Adipocyte (in vitro differentiated cells): ENCODE measurements at regions not wholly inside any gene's neighbourhood (a gene's known extent, or its start where the extent isn't known, plus 50 kb on each side); places are given as distances from the start of the nearest gene placed in this dataset.

Experiments used
- DNase-seq: peaks from one replicate; pipeline ENCODE4 v3.0.0-alpha.2; 2015; ENCODE audit warnings: low read depth
- H3K27me3 ChIP-seq: replicated peaks from 2 replicates; pipeline ENCODE4 v1.7.0; 2013; ENCODE audit warnings: mild to moderate bottlenecking, low read length, moderate library complexity; ENCODE audit not compliant: control insufficient read depth, insufficient read depth
- H3K36me3 ChIP-seq: 2 replicates; pipeline ENCODE4 v1.7.0; 2013; ENCODE audit warnings: low read length, mild to moderate bottlenecking, moderate library complexity; ENCODE audit not compliant: control insufficient read depth, insufficient read depth, severe bottlenecking
- H3K4me1 ChIP-seq: 2 replicates; pipeline ENCODE4 v1.7.0; 2013; ENCODE audit warnings: mild to moderate bottlenecking, low read length, moderate library complexity; ENCODE audit not compliant: control insufficient read depth, insufficient read depth
- H3K4me3 ChIP-seq: 2 replicates; pipeline ENCODE4 v1.7.0; 2013; ENCODE audit warnings: mild to moderate bottlenecking, low read length, moderate library complexity
- H3K9ac ChIP-seq: 2 replicates; pipeline ENCODE4 v1.7.0; 2013; ENCODE audit warnings: mild to moderate bottlenecking, low read length, moderate library complexity
- H3K9me3 ChIP-seq: 2 replicates; pipeline ENCODE4 v1.7.0; 2013; ENCODE audit warnings: mild to moderate bottlenecking, low read length, moderate library complexity; ENCODE audit not compliant: control insufficient read depth

DNA sequence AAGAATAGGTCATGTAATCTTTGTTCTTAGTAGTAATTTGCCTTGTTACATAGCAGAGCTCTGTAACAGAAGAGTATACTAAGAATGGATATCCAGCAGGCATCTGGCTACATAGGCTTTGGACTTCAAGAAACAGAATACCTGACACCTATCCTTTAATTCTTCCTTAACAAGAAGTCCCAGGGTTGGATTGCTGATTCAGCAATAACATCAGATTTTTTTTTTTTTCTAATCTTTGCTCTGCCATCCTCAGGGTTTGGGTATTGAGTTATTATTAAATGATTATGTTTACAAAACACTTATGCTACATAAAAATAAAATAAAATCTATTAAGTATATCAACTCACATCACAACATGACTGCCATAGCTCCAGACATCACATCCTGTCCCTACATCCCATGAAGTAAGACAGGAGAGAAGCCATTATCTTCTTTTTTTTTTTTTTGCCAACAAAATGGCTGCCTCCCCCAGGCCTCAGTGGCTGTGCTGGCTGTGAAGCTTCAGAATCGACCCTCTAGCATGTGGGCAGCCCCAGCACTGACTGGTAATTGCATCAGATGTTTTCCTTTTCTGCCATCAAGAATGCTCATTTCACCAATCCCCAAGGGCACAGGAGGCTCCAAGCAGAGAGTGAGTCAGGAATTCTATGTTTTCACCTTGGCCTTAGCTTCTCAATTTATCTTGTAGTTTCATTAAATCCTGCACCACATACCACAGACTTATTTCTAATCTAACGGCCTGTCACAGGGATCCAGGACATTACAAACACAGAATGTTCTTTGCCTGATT, 186.2 kb downstream of the DICER1 start:
- H3K9me3 ChIP-seq = peaks cover 6% of the 10 kb centered on the region
- peak; percentile 12 for DNase-seq
- no peaks in the 10 kb centered on the region for H3K27me3 ChIP-seq
- H3K4me3 ChIP-seq = peak overlapping the region; percentile 63
- H3K4me1 ChIP-seq = peaks cover 31% of the 10 kb centered on the region
- no peaks in the 10 kb centered on the region for H3K36me3 ChIP-seq
- H3K9ac ChIP-seq = peak overlapping the region; percentile 79

DNA sequence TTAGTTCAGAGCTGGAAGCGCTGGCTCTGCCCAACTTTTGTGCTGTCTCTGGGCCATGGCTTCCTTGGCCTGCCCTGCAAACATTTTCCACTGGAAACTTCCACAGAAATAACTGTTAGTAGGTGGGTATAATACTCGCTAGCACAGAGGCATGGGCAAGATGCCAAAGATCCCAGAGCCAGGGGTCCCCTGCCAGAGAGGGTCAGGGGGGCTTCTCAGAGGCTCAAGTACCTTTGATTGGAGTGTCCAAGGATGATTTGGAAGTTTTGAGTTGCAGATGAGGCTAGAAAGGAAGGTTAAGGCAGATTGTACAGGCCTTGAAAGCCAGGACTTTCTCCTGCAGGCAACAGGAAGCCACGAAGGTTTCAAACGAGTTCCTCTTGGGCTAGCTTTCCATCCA, 187.6 kb downstream of the DICER1 start:
- no peak overlapping the region for H3K4me3 ChIP-seq

DNA sequence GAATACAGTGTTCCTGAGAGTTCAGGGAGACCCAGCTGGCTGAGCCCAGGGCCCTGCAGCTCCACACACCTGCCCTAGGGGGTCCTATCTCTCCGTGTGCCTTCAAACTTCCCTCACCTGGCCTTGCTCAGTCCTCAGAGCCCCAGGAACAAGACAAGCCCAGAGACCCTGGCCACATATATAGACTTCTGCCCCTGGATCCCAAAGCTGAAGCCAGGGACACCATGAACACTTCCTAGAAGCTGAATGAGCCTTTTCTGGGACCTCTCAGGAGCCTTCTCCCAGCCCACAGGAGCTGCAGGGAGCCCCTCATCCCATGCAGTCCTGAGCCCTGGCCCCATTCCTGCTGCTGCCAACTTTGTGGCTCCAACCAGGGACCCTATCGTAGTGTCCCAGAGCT, 190.5 kb downstream of the DICER1 start:
- H3K27me3 ChIP-seq = peaks cover 14% of the 10 kb centered on the region
- peaks cover 8% of the 10 kb centered on the region for H3K4me1 ChIP-seq
- DNase-seq = no peak
- H3K36me3 ChIP-seq = no peaks in the 10 kb centered on the region
- no peak overlapping the region for H3K4me3 ChIP-seq
- H3K9me3 ChIP-seq = peaks cover 6% of the 10 kb centered on the region
- H3K9ac ChIP-seq = no peak overlapping the region

More for the DNA sequence above, 187.6 kb downstream of the DICER1 start:
- Histone ChIP-seq H3K4me1 (peaks cover 19% of the 10 kb centered on the region), H3K27me3 (no peaks in the 10 kb centered on the region), H3K9ac (no peak overlapping the region), H3K36me3 (no peaks in the 10 kb centered on the region), H3K9me3 (peaks cover 6% of the 10 kb centered on the region)
- no peak for DNase-seq

DNA sequence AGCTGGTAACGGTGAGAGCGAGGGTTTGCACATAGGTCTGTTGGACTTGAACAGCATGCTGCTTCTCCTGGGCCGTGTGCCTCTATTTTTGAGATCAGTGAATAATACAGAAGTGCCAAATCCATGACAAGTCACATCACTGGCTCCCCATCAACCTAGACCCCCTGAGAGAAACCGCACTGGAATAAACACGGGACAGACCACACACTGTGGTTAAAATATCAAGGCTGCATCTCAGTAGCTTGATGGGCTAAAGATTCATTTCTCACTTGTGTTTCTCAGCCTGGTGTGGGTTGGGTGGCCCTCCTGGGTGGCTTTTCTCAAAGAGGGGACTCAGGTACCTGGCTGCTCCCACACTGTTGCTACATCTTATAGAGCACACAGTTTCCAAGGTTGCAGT, 191.0 kb downstream of the DICER1 start:
- H3K9me3 ChIP-seq = peaks cover 6% of the 10 kb centered on the region
- H3K36me3 ChIP-seq = no peaks in the 10 kb centered on the region
- no peak for DNase-seq
- no peak overlapping the region for H3K9ac ChIP-seq
- H3K27me3 ChIP-seq = peaks cover 19% of the 10 kb centered on the region
- peaks cover 4% of the 10 kb centered on the region for H3K4me1 ChIP-seq
- no peak overlapping the region for H3K4me3 ChIP-seq

DNA sequence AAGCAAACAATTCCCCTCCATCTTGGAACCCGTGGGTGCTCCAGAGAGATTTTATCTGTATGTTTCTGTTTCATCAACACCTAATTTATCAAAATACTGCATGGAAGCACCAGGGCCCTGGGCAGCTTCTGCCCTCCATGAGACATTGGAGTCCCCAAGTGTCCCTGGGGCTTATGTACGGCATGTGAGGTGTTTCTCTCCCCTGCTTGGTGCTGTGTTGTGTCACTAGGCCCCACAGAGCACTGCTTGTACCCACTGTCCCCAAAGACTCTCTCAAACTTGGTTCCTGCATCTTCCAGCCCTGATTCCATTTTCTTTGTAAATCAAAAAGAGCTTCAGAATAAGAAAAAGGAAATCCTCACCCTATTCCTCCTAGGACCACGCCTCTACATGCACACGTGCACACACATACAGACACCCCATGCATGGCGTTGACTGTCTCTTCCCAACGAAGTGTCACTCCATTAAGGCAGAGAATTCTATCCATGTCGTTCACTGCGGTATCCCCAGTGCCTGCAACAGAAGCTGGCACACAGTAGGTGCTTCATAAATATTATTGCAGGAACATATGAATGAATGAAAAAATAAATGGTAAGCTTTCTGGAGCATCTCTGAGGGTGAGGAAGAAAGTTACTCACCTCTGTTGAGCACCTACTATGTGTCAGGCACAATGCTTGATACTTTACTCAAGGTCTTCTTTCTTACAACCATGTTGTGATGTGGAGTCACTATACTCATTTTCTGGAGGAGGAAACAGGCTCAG, 191.6 kb downstream of the DICER1 start:
- H3K9ac ChIP-seq = no peak overlapping the region
- DNase-seq = no peak
- peaks cover 2% of the 10 kb centered on the region for H3K4me1 ChIP-seq
- peaks cover 2% of the 10 kb centered on the region for H3K9me3 ChIP-seq
- no peak overlapping the region for H3K4me3 ChIP-seq
- H3K36me3 ChIP-seq = no peaks in the 10 kb centered on the region
- peaks cover 21% of the 10 kb centered on the region for H3K27me3 ChIP-seq

DNA sequence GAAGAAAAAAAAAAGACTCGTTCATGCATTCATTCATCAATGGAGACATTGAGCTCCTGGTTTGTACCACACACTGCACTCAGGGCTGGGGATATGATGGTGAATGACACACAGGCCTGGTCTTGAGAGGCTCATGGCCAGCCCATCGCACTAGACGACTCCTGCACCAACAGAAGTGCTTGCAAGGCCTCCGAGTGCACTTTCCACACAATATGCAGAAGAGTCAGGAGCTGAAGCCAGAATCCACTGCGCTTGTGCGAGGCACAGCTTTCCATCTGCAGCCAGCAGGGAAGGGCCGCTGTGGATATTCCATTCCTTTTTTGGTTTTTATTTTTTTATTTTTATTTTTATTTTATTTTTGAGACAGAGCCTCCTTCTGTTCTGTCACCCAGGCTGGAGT, 192.4 kb downstream of the DICER1 start:
- Histone ChIP-seq H3K9ac (no peak overlapping the region), H3K9me3 (no peaks in the 10 kb centered on the region), H3K27me3 (peaks cover 21% of the 10 kb centered on the region), H3K4me3 (no peak overlapping the region), H3K36me3 (no peaks in the 10 kb centered on the region), H3K4me1 (peaks cover 10% of the 10 kb centered on the region)
- DNase-seq = no peak

DNA sequence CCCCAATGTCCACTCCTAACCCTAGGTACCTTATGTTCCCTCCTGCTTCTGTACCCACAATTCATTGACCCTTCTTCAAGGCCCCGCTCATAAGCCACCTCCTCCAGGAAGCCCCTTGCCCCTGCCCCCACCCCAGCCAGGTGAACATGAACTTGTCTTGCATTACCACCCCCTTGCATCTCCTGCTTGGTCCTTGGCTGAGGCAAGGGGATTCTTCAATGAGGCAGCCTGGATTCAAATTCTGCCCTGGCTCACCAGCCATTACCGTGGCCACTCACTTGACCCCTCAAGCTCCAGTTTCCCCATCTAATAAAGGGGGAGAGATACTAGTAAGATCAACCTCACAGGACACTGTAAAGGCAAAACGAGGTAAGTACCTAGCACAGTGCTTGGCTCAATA, 193.1 kb downstream of the DICER1 start:
- Histone ChIP-seq H3K36me3 (no peaks in the 10 kb centered on the region), H3K9ac (no peak overlapping the region)
- no peak for DNase-seq

DNA sequence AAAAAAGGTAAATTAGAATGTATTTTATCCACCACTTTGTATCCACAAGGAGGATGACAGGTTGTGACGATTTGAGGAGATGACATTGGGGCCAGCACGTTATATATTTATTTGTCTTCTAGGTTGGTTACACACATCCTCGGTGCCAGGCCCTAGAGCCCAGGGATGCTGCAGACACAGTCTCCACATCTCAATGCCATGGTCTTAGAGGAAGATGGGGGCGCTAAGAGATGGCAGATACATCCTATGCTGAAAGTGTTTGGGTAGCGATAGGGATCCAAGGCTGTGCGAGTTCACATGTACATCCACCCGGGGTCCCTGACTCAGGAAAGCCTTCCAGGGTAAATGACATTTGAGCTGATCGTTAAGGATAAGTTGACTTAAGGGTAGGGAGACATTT, 193.1 kb upstream of the GSC start:
- H3K9me3 ChIP-seq = no peaks in the 10 kb centered on the region
- H3K36me3 ChIP-seq = no peaks in the 10 kb centered on the region
- no peak overlapping the region for H3K9ac ChIP-seq
- no peak for DNase-seq
- no peak overlapping the region for H3K4me3 ChIP-seq
- peaks cover 14% of the 10 kb centered on the region for H3K4me1 ChIP-seq
- H3K27me3 ChIP-seq = peaks cover 29% of the 10 kb centered on the region

More for the DNA sequence above, 193.1 kb downstream of the DICER1 start:
- Histone ChIP-seq H3K4me3 (no peak overlapping the region), H3K4me1 (peaks cover 14% of the 10 kb centered on the region), H3K27me3 (peaks cover 21% of the 10 kb centered on the region), H3K9me3 (no peaks in the 10 kb centered on the region)

DNA sequence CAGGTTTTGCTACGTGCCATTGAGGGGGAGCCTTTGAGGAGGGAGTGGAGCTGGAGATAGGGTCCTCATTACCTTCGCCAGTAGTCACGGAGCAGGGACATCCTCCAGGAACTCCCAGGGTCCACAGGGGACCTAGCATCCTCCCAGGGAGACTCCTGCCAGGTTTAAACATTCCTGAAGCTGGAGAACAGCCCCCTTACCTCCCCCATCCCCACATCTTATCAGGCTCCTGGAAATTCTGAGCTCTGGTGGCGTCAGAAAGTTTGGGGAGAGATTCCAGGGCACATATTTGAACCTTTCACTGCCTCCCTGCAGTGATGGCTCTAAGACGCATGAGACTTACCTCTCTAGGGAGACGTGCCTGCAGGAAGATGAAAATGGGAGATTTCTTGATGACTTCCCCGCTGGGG, 192.3 kb upstream of the GSC start:
- DNase-seq = no peak
- H3K9me3 ChIP-seq = no peaks in the 10 kb centered on the region
- no peaks in the 10 kb centered on the region for H3K36me3 ChIP-seq
- no peak overlapping the region for H3K4me3 ChIP-seq
- peaks cover 14% of the 10 kb centered on the region for H3K4me1 ChIP-seq
- no peak overlapping the region for H3K9ac ChIP-seq
- peaks cover 38% of the 10 kb centered on the region for H3K27me3 ChIP-seq

DNA sequence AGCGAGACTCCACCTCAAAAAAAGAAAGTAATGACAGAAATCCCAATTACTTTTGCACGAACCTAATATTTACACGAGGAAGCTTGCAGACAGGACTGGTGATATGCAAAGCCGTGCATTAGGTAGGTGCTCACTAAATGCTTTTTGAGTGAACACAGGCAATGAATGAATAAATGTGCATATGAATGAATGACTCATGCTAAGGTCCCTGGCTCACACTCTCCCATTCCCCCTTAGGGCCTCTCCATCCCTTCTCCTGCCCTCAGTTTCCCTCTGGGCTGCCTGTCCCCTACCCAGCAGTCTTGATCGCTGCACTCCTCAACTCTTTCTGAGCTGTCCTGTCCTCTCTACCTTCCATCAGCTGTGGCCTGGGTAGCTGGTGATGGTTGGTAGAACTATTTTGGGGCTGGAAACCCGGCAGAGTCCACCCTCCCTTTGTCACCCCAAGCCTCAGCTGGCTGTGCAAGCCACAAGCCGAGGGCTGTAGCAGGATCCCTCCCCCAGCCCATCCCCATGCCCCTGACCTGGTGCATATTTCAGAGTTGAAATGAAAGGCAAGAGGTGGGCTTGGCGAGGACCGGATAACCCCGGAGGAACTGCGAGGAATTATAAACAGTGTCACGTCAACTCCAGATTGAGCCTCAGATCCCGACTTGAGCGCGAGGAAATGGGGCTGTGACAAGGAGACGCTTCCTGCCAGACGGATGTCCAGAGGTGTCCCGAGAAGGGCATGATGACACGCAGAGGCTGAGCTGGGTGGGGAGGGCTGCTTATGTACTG, 191.7 kb upstream of the GSC start:
- Histone ChIP-seq H3K4me1 (peaks cover 14% of the 10 kb centered on the region), H3K27me3 (peaks cover 44% of the 10 kb centered on the region), H3K36me3 (no peaks in the 10 kb centered on the region), H3K9me3 (no peaks in the 10 kb centered on the region), H3K9ac (no peak overlapping the region), H3K4me3 (no peak overlapping the region)
- DNase-seq = no peak
